Neuronal stem cell (in vitro differentiated cells): ENCODE measurements at regions not wholly inside any gene's neighbourhood (a gene's known extent, or its start where the extent isn't known, plus 50 kb on each side); places are given as distances from the start of the nearest gene placed in this dataset.

Experiments
- DNase-seq: peaks from one replicate; pipeline ENCODE4 v3.0.0-alpha.2; 2013; ENCODE audit warnings: low spot score
- H2AFZ ChIP-seq: one replicate; pipeline ENCODE4 v1.6.1; 2013; ENCODE audit warnings: mild to moderate bottlenecking, low read length, inconsistent platforms
- H2AK5ac ChIP-seq: 2 replicates; pipeline ENCODE4 v1.6.1; 2013; ENCODE audit warnings: low read depth, mild to moderate bottlenecking, inconsistent platforms, low read length, moderate library complexity, mixed read lengths
- H2BK120ac ChIP-seq: 2 replicates; pipeline ENCODE4 v1.6.1; 2013; ENCODE audit warnings: low read depth, mild to moderate bottlenecking, inconsistent platforms, low read length, moderate library complexity, mixed read lengths
- H2BK12ac ChIP-seq: one replicate; pipeline ENCODE4 v1.6.1; 2013; ENCODE audit warnings: low read length, inconsistent platforms
- H2BK15ac ChIP-seq: 2 replicates; pipeline ENCODE4 v1.6.1; 2013; ENCODE audit warnings: mild to moderate bottlenecking, low read length, inconsistent platforms, mixed read lengths
- H2BK5ac ChIP-seq: one replicate; pipeline ENCODE4 v1.6.1; 2013; ENCODE audit warnings: inconsistent platforms, mild to moderate bottlenecking, low read length, moderate library complexity
- H3K14ac ChIP-seq: one replicate; pipeline ENCODE4 v1.6.1; 2013; ENCODE audit warnings: low read length, inconsistent platforms
- H3K18ac ChIP-seq: 2 replicates; pipeline ENCODE4 v1.6.1; 2013; ENCODE audit warnings: low read length, inconsistent platforms
- H3K23ac ChIP-seq: 2 replicates; pipeline ENCODE4 v1.6.1; 2013; ENCODE audit warnings: low read depth, mild to moderate bottlenecking, mixed read lengths, low read length, inconsistent platforms; ENCODE audit not compliant: poor library complexity
- H3K27ac ChIP-seq: replicated peaks from 3 replicates; pipeline ENCODE4 v1.5.1; 2013; ENCODE audit warnings: low read length, inconsistent platforms
- H3K27me3 ChIP-seq, 3 experiments: 2 replicates each; pipeline ENCODE4 v1.6.1; 2013; ENCODE audit warnings: low read length in 3 of 3, mild to moderate bottlenecking in 2 of 3, inconsistent platforms in 1 of 3, low read depth in 1 of 3, mixed read lengths in 1 of 3, moderate library complexity in 1 of 3; ENCODE audit not compliant: control insufficient read depth in 3 of 3, insufficient read depth in 3 of 3
- H3K36me3 ChIP-seq, 2 donors: replicated peaks in 1 of 2; 2 replicates each; pipeline ENCODE4 v1.6.1; 2013; ENCODE audit warnings: low read length in 2 of 2; ENCODE audit not compliant: control insufficient read depth in 2 of 2, insufficient read depth in 2 of 2
- H3K4ac ChIP-seq: 2 replicates; pipeline ENCODE4 v1.6.1; 2013; ENCODE audit warnings: inconsistent platforms, mild to moderate bottlenecking, low read length, moderate library complexity
- H3K4me1 ChIP-seq, 2 donors: 1 replicate in 1 of 2; 2 replicates in 1 of 2; pipeline ENCODE4 v1.6.1; 2013; ENCODE audit warnings: low read length in 2 of 2, low read depth in 1 of 2; ENCODE audit not compliant: control insufficient read depth in 2 of 2, insufficient read depth in 1 of 2
- H3K4me2 ChIP-seq: one replicate; pipeline ENCODE4 v1.6.1; 2013; ENCODE audit warnings: mild to moderate bottlenecking, low read length, inconsistent platforms; ENCODE audit not compliant: insufficient read depth, poor library complexity, severe bottlenecking
- H3K4me3 ChIP-seq, 2 donors: 2 replicates each; pipeline ENCODE4 v1.5.1; 2013; ENCODE audit warnings: low read length in 2 of 2, mild to moderate bottlenecking in 2 of 2, inconsistent platforms in 1 of 2, moderate library complexity in 1 of 2
- H3K79me1 ChIP-seq: one replicate; pipeline ENCODE4 v1.6.1; 2013; ENCODE audit warnings: low read depth, mild to moderate bottlenecking, inconsistent platforms, low read length, moderate library complexity
- H3K9ac ChIP-seq: one replicate; pipeline ENCODE4 v1.6.1; 2013; ENCODE audit warnings: mild to moderate bottlenecking, low read depth, low read length, inconsistent platforms; ENCODE audit not compliant: poor library complexity
- H3K9me3 ChIP-seq, 2 donors: replicated peaks in 1 of 2; 2 replicates each; pipeline versions ENCODE3 to v1.6.1; 2013; ENCODE audit warnings: low read length in 2 of 2, mild to moderate bottlenecking in 2 of 2, inconsistent platforms in 1 of 2, low read depth in 1 of 2, mixed read lengths in 1 of 2, moderate library complexity in 1 of 2; ENCODE audit not compliant: control insufficient read depth in 2 of 2, insufficient read depth in 1 of 2
- H4K8ac ChIP-seq: one replicate; pipeline ENCODE4 v1.6.1; 2013; ENCODE audit warnings: low read depth, mild to moderate bottlenecking, inconsistent platforms, low read length, moderate library complexity
- H4K91ac ChIP-seq: one replicate; pipeline ENCODE4 v1.6.1; 2013; ENCODE audit warnings: low read length, low read depth, mild to moderate bottlenecking, inconsistent platforms; ENCODE audit not compliant: poor library complexity
- WGBS, 2 donors: extraction: QIAGEN DNeasy Blood & Tissue Kit; methylation state at CpG; one replicate each; pipeline ENCODE4 v1.1.7; 2013; ENCODE audit warnings: missing lambda C conversion rate in 2 of 2, mixed read lengths in 1 of 2; ENCODE audit not compliant: insufficient read length in 2 of 2, insufficient replicate concordance in 1 of 2; ENCODE audit errors: extremely low coverage in 2 of 2; 5-methylcytosine and 5-hydroxymethylcytosine counted together

GRCh38 chr2:167489325-167489724, 601.0 kb downstream of the XIRP2 start:
- Histone ChIP-seq H3K4me1 (peaks cover 0 to 2% of the 10 kb centered on the region in 2 donors), H3K4me3 (no peak overlapping the region), H3K23ac (no peak overlapping the region), H3K79me1 (no peaks in the 10 kb centered on the region), H2BK5ac (no peak overlapping the region), H2BK120ac (no peak overlapping the region), H3K4me2 (no peak overlapping the region), H3K27me3 (no peaks in the 10 kb centered on the region), H3K18ac (no peak overlapping the region), H4K91ac (no peak overlapping the region), H3K36me3 (no peaks in the 10 kb centered on the region), H3K9me3 (no peaks in the 10 kb centered on the region), H3K4ac (no peak overlapping the region), H4K8ac (no peak overlapping the region), H3K14ac (no peak overlapping the region), H3K27ac (no peak overlapping the region), H2BK12ac (no peak overlapping the region), H2AK5ac (no peak overlapping the region), H2BK15ac (no peak overlapping the region), H2AFZ (no peak overlapping the region), H3K9ac (no peak overlapping the region)
- DNase-seq: no peak
- no CpG with 5 or more reads among the region's 2 CpGs for WGBS, 2 donors

GRCh38 chr2:167487728-167488127, 599.4 kb downstream of the XIRP2 start:
- H3K79me1 ChIP-seq: no peaks in the 10 kb centered on the region
- H4K91ac ChIP-seq: no peak overlapping the region
- no peaks in the 10 kb centered on the region for H3K9me3 ChIP-seq
- H3K27me3 ChIP-seq: no peaks in the 10 kb centered on the region
- no peak overlapping the region for H3K4ac ChIP-seq
- H2BK5ac ChIP-seq: no peak overlapping the region
- H3K23ac ChIP-seq: no peak overlapping the region
- DNase-seq: no peak
- no peak overlapping the region for H4K8ac ChIP-seq
- H2AFZ ChIP-seq: no peak overlapping the region
- H3K27ac ChIP-seq: no peak overlapping the region
- no peak overlapping the region for H2AK5ac ChIP-seq
- no CpG with 5 or more reads among the region's 3 CpGs for WGBS, 2 donors
- no peak overlapping the region for H3K4me2 ChIP-seq
- H3K36me3 ChIP-seq: no peaks in the 10 kb centered on the region
- H3K9ac ChIP-seq: no peak overlapping the region
- H2BK12ac ChIP-seq: no peak overlapping the region
- no peak overlapping the region for H3K14ac ChIP-seq
- no peak overlapping the region for H3K4me3 ChIP-seq
- H3K4me1 ChIP-seq: peaks cover 0 to 2% of the 10 kb centered on the region in 2 donors
- no peak overlapping the region for H2BK120ac ChIP-seq
- no peak overlapping the region for H2BK15ac ChIP-seq
- H3K18ac ChIP-seq: no peak overlapping the region

GRCh38 chr2:167484875-167485274, 596.6 kb downstream of the XIRP2 start:
- H3K36me3 ChIP-seq: no peaks in the 10 kb centered on the region
- no peak overlapping the region for H2BK12ac ChIP-seq
- no peaks in the 10 kb centered on the region for H3K27me3 ChIP-seq
- no peak overlapping the region for H2AK5ac ChIP-seq
- H4K91ac ChIP-seq: no peak overlapping the region
- no peaks in the 10 kb centered on the region for H3K79me1 ChIP-seq
- H3K4ac ChIP-seq: no peak overlapping the region
- H3K27ac ChIP-seq: no peak overlapping the region
- H3K18ac ChIP-seq: no peak overlapping the region
- no peak overlapping the region for H3K9ac ChIP-seq
- H3K4me2 ChIP-seq: no peak overlapping the region
- H3K4me1 ChIP-seq: peaks cover 8 to 11% of the 10 kb centered on the region in 2 donors
- H2AFZ ChIP-seq: no peak overlapping the region
- H3K4me3 ChIP-seq: no peak overlapping the region
- no peaks in the 10 kb centered on the region for H3K9me3 ChIP-seq
- no peak for DNase-seq
- no peak overlapping the region for H2BK120ac ChIP-seq
- H2BK15ac ChIP-seq: no peak overlapping the region
- H3K14ac ChIP-seq: no peak overlapping the region
- no peak overlapping the region for H2BK5ac ChIP-seq
- H3K23ac ChIP-seq: no peak overlapping the region
- no peak overlapping the region for H4K8ac ChIP-seq
- no CpG with 5 or more reads among the region's 1 CpG for whole genome bisulfite sequencing, 2 donors

GRCh38 chr2:167480986-167481309, 592.7 kb downstream of the XIRP2 start:
- Histone ChIP-seq H3K4me2 (no peak overlapping the region), H3K23ac (no peak overlapping the region), H4K91ac (no peak overlapping the region), H3K4ac (no peak overlapping the region), H3K36me3 (no peaks in the 10 kb centered on the region), H3K9me3 (no peaks in the 10 kb centered on the region), H2BK12ac (no peak overlapping the region), H3K79me1 (no peaks in the 10 kb centered on the region), H3K14ac (no peak overlapping the region), H3K27me3 (no peaks in the 10 kb centered on the region), H2AFZ (no peak overlapping the region), H3K4me3 (no peak overlapping the region), H4K8ac (no peak overlapping the region), H2BK120ac (no peak overlapping the region), H3K18ac (no peak overlapping the region), H3K9ac (no peak overlapping the region), H2BK15ac (no peak overlapping the region), H2AK5ac (no peak overlapping the region), H2BK5ac (no peak overlapping the region), H3K4me1 (peaks cover 8 to 13% of the 10 kb centered on the region in 2 donors), H3K27ac (no peak overlapping the region)
- no peak for DNase-seq
- no CpG with 5 or more reads among the region's 2 CpGs for WGBS, 2 donors
